Cardiac fibroblast (primary cell): ENCODE measurements at regions not wholly inside any gene's neighbourhood (a gene's known extent, or its start where the extent isn't known, plus 50 kb on each side); places are given as distances from the start of the nearest gene placed in this dataset.
A peak's percentile ranks its signal among the peaks of the same experiment; 100 is the strongest.

Experiments
- DNase-seq, 2 donors: peaks; one replicate each; pipeline versions ENCODE4 v3.0.0 to v3.0.0-alpha.2; 2010; ENCODE audit warnings: low read depth in 2 of 2
- H3K4me3 ChIP-seq, 2 donors: replicated peaks in 1 of 2; 1 replicate in 1 of 2; 2 replicates in 1 of 2; pipeline ENCODE4 v1.5.1; 2011; ENCODE audit warnings: low read depth in 2 of 2, low read length in 2 of 2, mild to moderate bottlenecking in 2 of 2, moderate library complexity in 1 of 2
- CTCF ChIP-seq: IDR thresholded peaks from one replicate; pipeline ENCODE4 v1.5.1; 2011; ENCODE audit warnings: low read depth, mild to moderate bottlenecking, low read length, inconsistent platforms

- H3K4me3 ChIP-seq = no peak overlapping the region
- TF ChIP-seq CTCF = no peak
- DNase-seq = no peak
Observed at GRCh38 chr3:72489901-72490300, 358.3 kb downstream of the SHQ1 start.

DNA sequence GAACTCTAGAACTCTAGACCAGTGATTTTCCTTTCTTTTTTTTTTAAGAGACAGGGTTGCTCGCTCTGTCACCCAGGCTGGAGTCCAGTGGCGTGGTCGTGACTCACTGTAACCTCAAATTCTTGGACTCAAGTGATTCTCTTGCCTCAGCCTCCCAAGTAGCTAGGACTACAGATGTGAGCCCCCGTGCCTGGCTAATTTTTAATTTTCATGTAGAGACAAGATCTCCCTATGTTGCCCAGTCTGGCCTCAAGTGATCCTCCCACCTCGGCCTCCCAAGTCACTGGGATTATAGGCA lies 359.6 kb downstream of the SHQ1 start:
- peak; percentile 18 to 68 for DNase-seq
- no peak overlapping the region for H3K4me3 ChIP-seq
- TF ChIP-seq CTCF = no peak

DNA sequence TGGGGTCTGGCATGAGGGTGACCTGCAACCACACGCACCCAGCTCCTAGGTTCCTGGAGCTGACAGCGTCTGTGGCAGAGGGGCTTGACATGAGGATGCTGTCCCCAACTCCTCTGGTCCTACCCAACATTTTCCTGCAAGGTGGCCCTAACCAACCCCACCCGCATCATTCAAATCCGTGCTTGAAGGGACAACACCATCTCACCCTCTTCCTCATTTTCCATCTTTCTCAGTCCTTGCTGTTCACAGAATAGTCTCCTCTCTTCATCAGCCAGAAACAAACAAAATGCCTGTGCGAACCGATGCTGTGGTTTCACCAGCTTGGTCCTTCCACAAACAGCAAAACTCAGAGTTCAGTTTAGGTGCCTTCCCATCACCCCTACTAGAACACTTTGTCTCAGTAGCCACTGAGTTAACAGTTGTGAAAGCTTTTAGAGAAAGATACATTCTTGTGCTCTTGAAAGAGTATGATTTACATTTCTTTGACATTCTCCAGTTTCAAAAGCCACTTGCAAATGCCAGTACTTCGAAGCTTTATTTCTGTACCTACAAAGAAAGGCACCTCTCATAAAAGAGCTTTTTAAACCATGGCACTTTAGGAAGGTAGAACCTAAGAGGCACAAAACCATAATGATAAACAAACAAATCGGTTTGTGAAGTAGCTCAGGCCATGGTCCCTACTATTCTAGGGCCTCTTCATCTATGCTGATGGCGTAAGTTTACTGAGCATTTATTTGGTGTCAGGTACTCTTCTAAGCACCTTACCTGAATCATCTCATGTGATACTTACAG lies 360.1 kb downstream of the SHQ1 start:
- peak; percentile 13 to 38 for DNase-seq
- TF ChIP-seq CTCF = no peak

GRCh38 chr3:72487078-72487765 lies 361.0 kb downstream of the SHQ1 start:
- peak; percentile 87 for DNase-seq
- TF ChIP-seq CTCF = no peak

More for the DNA sequence above, 360.1 kb downstream of the SHQ1 start:
- no peak overlapping the region for H3K4me3 ChIP-seq

GRCh38 chr3:72485641-72486040 lies 362.6 kb downstream of the SHQ1 start:
- no peak for TF ChIP-seq CTCF
- H3K4me3 ChIP-seq = no peak overlapping the region
- peak in 1 of 2 donors; percentile 81 for DNase-seq

More at GRCh38 chr3:72487078-72487765, 361.0 kb downstream of the SHQ1 start:
- no peak overlapping the region for H3K4me3 ChIP-seq

GRCh38 chr3:72483554-72484104 lies 364.6 kb downstream of the SHQ1 start:
- DNase-seq = no peak

More at GRCh38 chr3:72483554-72484104, 364.6 kb downstream of the SHQ1 start:
- no peak for TF ChIP-seq CTCF
- H3K4me3 ChIP-seq = no peak overlapping the region
